K562 (cell line): ENCODE measurements at regions not wholly inside any gene's neighbourhood (a gene's known extent, or its start where the extent isn't known, plus 50 kb on each side); places are given as distances from the start of the nearest gene placed in this dataset.

Experiments used
- ATAC-seq: fragments of 200-7000 bp; cut with Tn5 transposase; 3 replicates; pipeline ENCODE4 v1.9.1; 2020; ENCODE audit warnings: moderate library complexity
- BruUV-seq: library from RNA; stranded (reverse); fragments of 400-500 nt; replicated peaks from 2 replicates; lab custom pipeline; 2021; lab: Mats Ljungman, UMichigan
- CTCF ChIA-PET: fragments of 300-600 bp; formaldehyde crosslinking; extraction: SDS; loops from one replicate; lab custom pipeline; 2021; ENCODE audit warnings: low intra/inter-chr PET ratio; lab: Yijun Ruan, JAX
- POLR2A ChIA-PET: fragments of 300-600, 350-650 bp; sonication (Branson Sonifier 250); formaldehyde crosslinking; extraction: SDS; loops from one replicate; lab custom pipeline; 2021; ENCODE audit warnings: antibody characterized with exemption, inconsistent platforms; lab: Yijun Ruan, JAX
- DNase-seq, 4 experiments: peaks; one replicate each; pipeline versions ENCODE4 v3.0.0 to v3.0.0-alpha.2; 2011 to 2018; ENCODE audit warnings: low spot score in 3 of 4, mixed read lengths in 3 of 4; ENCODE audit errors: extremely low read depth in 1 of 4
- FAIRE-seq: peaks from 2 replicates; lab custom pipeline; 2011; peaks lifted over from hg19 to GRCh38; lab: Jason Lieb, UNC
- H2AFZ ChIP-seq: 2 replicates; pipeline ENCODE4 v1.6.0; 2011; ENCODE audit warnings: low read depth, low read length, control low read depth, inconsistent platforms
- H3K27ac ChIP-seq: fragments of 200-600 bp; 3 replicates; pipeline ENCODE4 v1.8.0; 2011; ENCODE audit warnings: low read depth, mild to moderate bottlenecking, control low read depth, inconsistent platforms, low read length, moderate library complexity, mixed read lengths; ENCODE audit errors: extremely low read depth
- H3K27me3 ChIP-seq, 2 experiments: fragments of 300-600 bp in 1 of 2; 2 replicates in 1 of 2; 3 replicates in 1 of 2; pipeline versions ENCODE4 v1.6.0 to v1.8.0; 2011; ENCODE audit warnings: inconsistent platforms in 2 of 2, low read length in 2 of 2, mild to moderate bottlenecking in 1 of 2, mixed read lengths in 1 of 2, moderate library complexity in 1 of 2; ENCODE audit not compliant: control insufficient read depth in 2 of 2, insufficient read depth in 2 of 2
- H3K36me3 ChIP-seq: fragments of 300-600 bp; 3 replicates; pipeline ENCODE4 v1.8.0; 2011; ENCODE audit warnings: mild to moderate bottlenecking, low read length, inconsistent platforms; ENCODE audit not compliant: control insufficient read depth, insufficient read depth
- H3K4me1 ChIP-seq, 2 experiments: fragments of 200-600 bp in 1 of 2; replicated peaks in 1 of 2; 2 replicates in 1 of 2; 3 replicates in 1 of 2; pipeline versions ENCODE4 v1.5.1 to v1.8.0; 2011; ENCODE audit warnings: inconsistent platforms in 2 of 2, low read length in 2 of 2, mild to moderate bottlenecking in 1 of 2, mixed read lengths in 1 of 2, moderate library complexity in 1 of 2; ENCODE audit not compliant: control insufficient read depth in 2 of 2, insufficient read depth in 2 of 2
- H3K4me2 ChIP-seq: 2 replicates; pipeline ENCODE4 v1.6.1; 2011; ENCODE audit warnings: low read length, control low read depth, inconsistent platforms, mixed read lengths; ENCODE audit not compliant: insufficient read depth
- H3K4me3 ChIP-seq: fragments of 200-600 bp; sonication (generic), shearing (Covaris generic); 2 replicates; pipeline ENCODE4 v1.5.1; 2016; ENCODE audit warnings: control low read depth, inconsistent platforms
- H3K79me2 ChIP-seq: fragments of 200-600 bp; 3 replicates; pipeline ENCODE4 v1.8.0; 2011; ENCODE audit warnings: low read length, inconsistent platforms; ENCODE audit not compliant: control insufficient read depth, insufficient read depth
- H3K9ac ChIP-seq, 2 experiments: 2 replicates each; pipeline versions ENCODE4 v1.6.0 to v1.6.1; 2011; ENCODE audit warnings: low read depth in 2 of 2, low read length in 2 of 2, control low read depth in 1 of 2, inconsistent platforms in 1 of 2, mild to moderate bottlenecking in 1 of 2, mixed read lengths in 1 of 2; ENCODE audit not compliant: insufficient read depth in 1 of 2
- H3K9me1 ChIP-seq: one replicate; pipeline ENCODE4 v1.6.0; 2011; ENCODE audit warnings: inconsistent platforms, mild to moderate bottlenecking, low read length, moderate library complexity; ENCODE audit not compliant: control insufficient read depth, insufficient read depth
- H3K9me3 ChIP-seq: replicated peaks from 2 replicates; pipeline ENCODE4 v1.5.1; 2011; ENCODE audit warnings: low read depth, low read length, inconsistent platforms; ENCODE audit not compliant: control insufficient read depth, insufficient read depth
- H4K20me1 ChIP-seq: replicated peaks from 2 replicates; pipeline ENCODE4 v1.6.1; 2011; ENCODE audit warnings: low read length, inconsistent platforms, mixed read lengths; ENCODE audit not compliant: control insufficient read depth, insufficient read depth
- ATF1 ChIP-seq, 2 experiments: fragments of 450-650 bp in 1 of 2; IDR thresholded peaks; 2 replicates each; pipeline ENCODE4 v1.6.1; 2016; ENCODE audit warnings: missing compliant biosample characterization in 1 of 2, missing genetic modification characterization in 1 of 2
- HNRNPK ChIP-seq: fragments of 200-400 bp; formaldehyde crosslinking; IDR thresholded peaks from one replicate; pipeline ENCODE4 v1.6.1; 2018; ENCODE audit warnings: mild to moderate bottlenecking, low read depth, low read length; ENCODE audit not compliant: poor library complexity, severe bottlenecking
- KAT8 ChIP-seq: fragments of 450-650 bp; IDR thresholded peaks from 2 replicates; pipeline ENCODE4 v1.6.1; 2016; ENCODE audit warnings: low read depth, mild to moderate bottlenecking
- SNRNP70 ChIP-seq: fragments of 200-400 bp; formaldehyde crosslinking; optimal IDR thresholded peaks from 2 replicates; pipeline ENCODE3; 2017; ENCODE audit warnings: low read depth, low read length
- SUPT5H ChIP-seq: fragments of 450-650 bp; IDR thresholded peaks from 2 replicates; pipeline ENCODE4 v1.6.1; 2016
- TAF15 ChIP-seq: fragments of 200-400 bp; formaldehyde crosslinking; IDR thresholded peaks from 2 replicates; pipeline ENCODE4 v1.6.1; 2017; ENCODE audit warnings: mild to moderate bottlenecking, low read depth, low read length, moderate library complexity
- ZKSCAN3 ChIP-seq: fragments of 250-450 bp; sonication (Bioruptor Pico); IDR thresholded peaks from 2 replicates; pipeline ENCODE4 v1.4.0; 2020
- ZNF3 ChIP-seq: fragments of 250-450 bp; sonication (Bioruptor Pico); IDR thresholded peaks from 2 replicates; pipeline ENCODE4 v1.5.0; 2021; ENCODE audit warnings: mild to moderate bottlenecking, moderate library complexity
- ZNF444 ChIP-seq: fragments of 250-450 bp; sonication (Bioruptor Pico); IDR thresholded peaks from 2 replicates; pipeline ENCODE4 v1.4.0; 2020; ENCODE audit warnings: mild to moderate bottlenecking, moderate library complexity
- ZNF512 ChIP-seq: IDR thresholded peaks from 2 replicates; pipeline ENCODE4 v1.6.1; 2016; ENCODE audit warnings: missing genetic modification characterization, missing compliant biosample characterization
- ZNF696 ChIP-seq: fragments of 250-450 bp; sonication (Bioruptor Pico); conservative IDR thresholded peaks from 2 replicates; pipeline ENCODE4 v1.4.0; 2020; ENCODE audit warnings: mild to moderate bottlenecking, moderate library complexity
- WGBS: fragments of 100-300 bp; shearing (Covaris generic); methylation state at CpG from one replicate; pipeline ENCODE4 v1.1.6; 2016; ENCODE audit warnings: low coverage, mixed read lengths; ENCODE audit not compliant: insufficient coverage; ENCODE audit errors: missing lambda C conversion rate; 5-methylcytosine and 5-hydroxymethylcytosine counted together
- in situ Hi-C: fragments of 300-500 bp; cut with MboI; formaldehyde crosslinking; loops from 4 replicates; pipeline ENCODE4 v1.15.0; 2018; ENCODE audit warnings: inconsistent platforms, mixed read lengths
- intact Hi-C: fragments of 100-400 bp; cut with micrococcal nuclease; formaldehyde crosslinking; loops from 2 replicates; pipeline ENCODE4 v1.14.2; 2022

GRCh38 chr5:9820691-9821449, 190.7 kb upstream of the TAS2R1 start:
- POLR2A ChIA-PET, result interaction anchor here (0.7 kb wide), 1 partner anchor 12 kb away, joined by 3 read pairs; no protein-coding TSS in a partner anchor
- in situ Hi-C loops (no loop called here), intact Hi-C loops (no loop called here)
- WGBS, result 2% methylated on average over 4 of the region's 4 CpGs
- Histone ChIP-seq H2AFZ (no peak overlapping the region), H3K79me2 (no peaks in the 10 kb centered on the region), H4K20me1 (no peaks in the 10 kb centered on the region), H3K4me2 (no peak overlapping the region), H3K9ac (no peak overlapping the region), H3K4me3 (no peak overlapping the region), H3K9me3 (no peaks in the 10 kb centered on the region), H3K27ac (no peak overlapping the region), H3K27me3 (no peaks in the 10 kb centered on the region), H3K4me1 (no peaks in the 10 kb centered on the region), H3K36me3 (no peaks in the 10 kb centered on the region), H3K9me1 (no peaks in the 10 kb centered on the region)
- no peak for ATAC-seq
- TF ChIP-seq ATF1 (CRISPR knock-in tag; IDR thresholded peaks at IDR 0.05), result no peak
- no peak for TF ChIP-seq ATF1 (tag; IDR thresholded peaks at IDR 0.05)
- FAIRE-seq, result no peak
- DNase-seq, result no peak
- CTCF ChIA-PET, result no interaction called here
- BruUV-seq, result no TSS peak

GRCh38 chr5:9818340-9818845, 188.2 kb upstream of the TAS2R1 start:
- Histone ChIP-seq H3K27me3 (no peaks in the 10 kb centered on the region), H2AFZ (no peak overlapping the region), H3K9me3 (no peaks in the 10 kb centered on the region), H3K9ac (no peak overlapping the region), H3K4me2 (no peak overlapping the region), H3K4me3 (no peak overlapping the region), H3K36me3 (no peaks in the 10 kb centered on the region), H3K27ac (no peak overlapping the region), H3K79me2 (no peaks in the 10 kb centered on the region), H3K9me1 (no peaks in the 10 kb centered on the region)
- intact Hi-C loops (no loop called here), in situ Hi-C loops (no loop called here)
- no TSS peak for BruUV-seq
- FAIRE-seq, result no peak
- 4% methylated on average over 2 of the region's 2 CpGs for WGBS
- DNase-seq, result no peak
- CTCF ChIA-PET, result no interaction called here
- TF ChIP-seq HNRNPK (no peak), KAT8 (no peak), ZKSCAN3 (no peak), SUPT5H (no peak), ZNF3 (CRISPR knock-in tag) (no peak), SNRNP70 (no peak), ZNF512 (tag) (no peak), ZNF444 (CRISPR knock-in tag) (no peak), TAF15 (no peak), ZNF696 (no peak)
- TF ChIP-seq, all 486 proteins: peak for 0
- POLR2A ChIA-PET, result no interaction called here
- ATAC-seq, result no peak
- Histone ChIP-seq H3K4me1 (no peaks in the 10 kb centered on the region), H4K20me1 (no peaks in the 10 kb centered on the region)
